Inflammatory macrophage (primary cell): ENCODE measurements at regions not wholly inside any gene's neighbourhood (a gene's known extent, or its start where the extent isn't known, plus 50 kb on each side); places are given as distances from the start of the nearest gene placed in this dataset.
A peak's percentile ranks its signal among the peaks of the same experiment; 100 is the strongest.
"Not testable (repeated sequence)": the region's sequence is repeated elsewhere in the genome, so short reads cannot be mapped to it uniquely, and the experiment has no call there.

Source experiments
- DNase-seq, 2 donors: peaks; one replicate each; pipeline ENCODE4 v3.0.0-alpha.2; 2020 to 2022

- DNase-seq = no peak
Measured at GRCh38 chr6:22157233-22157632, 139.6 kb downstream of the PRL start.

- DNase-seq = no peak
Measured at GRCh38 chr6:22164236-22164635, 132.6 kb downstream of the PRL start.

- not testable (repeated sequence) for DNase-seq
Measured at GRCh38 chr6:22171006-22171405, 125.8 kb downstream of the PRL start.

GRCh38 chr6:22171885-22172284, 125.0 kb downstream of the PRL start:
- DNase-seq = not testable (repeated sequence)

GRCh38 chr6:22173311-22173710, 123.5 kb downstream of the PRL start:
- DNase-seq = no peak

- not testable (repeated sequence) for DNase-seq
Measured at GRCh38 chr6:22180250-22180649, 116.6 kb downstream of the PRL start.

- DNase-seq = no peak
Measured at GRCh38 chr6:22184371-22184770, 112.5 kb downstream of the PRL start.

- no peak for DNase-seq
Measured at GRCh38 chr6:22189946-22190345, 106.9 kb downstream of the PRL start.

GRCh38 chr6:22194188-22194921, 102.5 kb downstream of the PRL start:
- peak; percentile 9 to 12 for DNase-seq

GRCh38 chr6:22199771-22200170, 97.1 kb downstream of the PRL start:
- no peak for DNase-seq

GRCh38 chr6:22204153-22204552, 92.7 kb downstream of the PRL start:
- DNase-seq = no peak

GRCh38 chr6:22205266-22205665, 91.6 kb downstream of the PRL start:
- no peak for DNase-seq

- no peak for DNase-seq
Measured at GRCh38 chr6:22206106-22206505, 90.7 kb downstream of the PRL start.

- no peak for DNase-seq
Measured at GRCh38 chr6:22208026-22208425, 88.8 kb downstream of the PRL start.

GRCh38 chr6:22214314-22214713, 82.5 kb downstream of the PRL start:
- no peak for DNase-seq

- DNase-seq = not testable (repeated sequence)
Measured at GRCh38 chr6:22215474-22215873, 81.4 kb downstream of the PRL start.

- no peak for DNase-seq
Measured at GRCh38 chr6:22218410-22218809, 78.4 kb downstream of the PRL start.

- no peak for DNase-seq
Measured at GRCh38 chr6:22219925-22220324, 76.9 kb downstream of the PRL start.

- no peak for DNase-seq
Measured at GRCh38 chr6:22221211-22221610, 75.6 kb downstream of the PRL start.

GRCh38 chr6:22221630-22222029, 75.2 kb downstream of the PRL start:
- DNase-seq = no peak

GRCh38 chr6:22222469-22222868, 74.4 kb downstream of the PRL start:
- DNase-seq = no peak

GRCh38 chr6:22227824-22228610, 68.8 kb downstream of the PRL start:
- no peak for DNase-seq

GRCh38 chr6:22231050-22231449, 65.8 kb downstream of the PRL start:
- no peak for DNase-seq

GRCh38 chr6:22231616-22232015, 65.2 kb downstream of the PRL start:
- DNase-seq = no peak
